Suprapubic skin (tissue), 3 donors: ENCODE measurements at regions not wholly inside any gene's neighbourhood (a gene's known extent, or its start where the extent isn't known, plus 50 kb on each side); places are given as distances from the start of the nearest gene placed in this dataset.

Experiments
- CTCF ChIP-seq, 2 donors: fragments of 200-600 bp in 1 of 2; fragments of 450-650 bp in 1 of 2; sonication (generic) in 1 of 2; IDR thresholded peaks; one replicate each; pipeline ENCODE4 v1.5.1; 2016 to 2019; ENCODE audit warnings: antibody characterized with exemption in 2 of 2, mild to moderate bottlenecking in 1 of 2, moderate library complexity in 1 of 2
- POLR2AphosphoS5 ChIP-seq, 3 donors: sonication (generic); formaldehyde crosslinking; IDR thresholded peaks; one replicate each; pipeline ENCODE4 v1.6.1; 2017; ENCODE audit warnings: antibody characterized with exemption in 3 of 3

DNA sequence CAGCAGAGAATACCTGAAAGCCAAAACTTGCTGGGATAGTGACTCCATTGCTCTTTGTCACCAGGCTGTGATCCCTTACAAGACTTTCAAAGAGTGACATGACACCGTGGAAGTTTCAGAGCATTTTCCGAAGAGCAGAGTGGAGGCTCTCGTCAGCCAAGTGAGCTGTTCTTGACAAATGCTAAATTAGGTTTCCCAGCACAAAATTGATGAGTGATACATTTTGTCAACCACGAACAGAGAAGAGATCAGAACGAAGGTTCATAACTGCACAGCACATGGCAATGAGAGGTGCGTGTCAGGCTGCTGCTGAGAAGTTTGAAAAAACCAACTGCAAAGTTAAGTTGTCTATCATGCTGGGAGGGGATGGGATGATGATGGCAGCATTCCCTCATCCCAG lies 184.4 kb upstream of the C1orf174 start:
- TF ChIP-seq CTCF (IDR thresholded peaks at IDR 0.05) = no peak
- no peak for TF ChIP-seq POLR2AphosphoS5 (IDR thresholded peaks at IDR 0.05)
